NB4 (cell line): ENCODE measurements at regions not wholly inside any gene's neighbourhood (a gene's known extent, or its start where the extent isn't known, plus 50 kb on each side); places are given as distances from the start of the nearest gene placed in this dataset.

ENCODE experiments used
- MYC ChIP-seq: IDR thresholded peaks from 2 replicates; pipeline ENCODE4 v1.6.1; 2011; ENCODE audit warnings: low read depth, low read length
- POLR2A ChIP-seq: IDR thresholded peaks from 2 replicates; pipeline ENCODE4 v1.6.1; 2011; ENCODE audit warnings: mild to moderate bottlenecking; ENCODE audit not compliant: insufficient read length; ENCODE audit errors: extremely low read depth
- TF ChIP-seq, protein P1 (sequence below): IDR thresholded peaks from one replicate; pipeline ENCODE4 v1.5.1; 2012; ENCODE audit warnings: low read depth, low read length

DNA sequence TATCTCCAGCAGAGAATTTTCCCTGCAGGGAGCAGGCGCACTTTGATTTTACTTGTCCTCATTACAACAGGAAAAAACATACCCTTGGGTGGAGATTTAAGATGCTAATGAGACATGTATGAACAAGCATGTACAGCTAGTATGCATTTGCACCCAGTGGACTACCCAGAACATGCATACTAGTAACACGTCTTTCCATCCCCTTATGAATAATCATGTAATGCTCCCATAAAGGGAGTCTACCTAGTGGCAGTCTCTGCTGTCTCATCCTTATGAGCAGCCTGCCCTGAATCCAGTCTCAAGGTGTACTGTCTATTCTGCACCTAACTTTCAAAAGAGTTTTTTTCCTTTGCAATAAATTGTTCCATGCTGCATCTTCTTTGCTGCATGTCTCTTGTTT, 1222.0 kb downstream of the ROBO1 start:
- TF ChIP-seq POLR2A (no peak), MYC (no peak)
- TF ChIP-seq, protein P1, sequence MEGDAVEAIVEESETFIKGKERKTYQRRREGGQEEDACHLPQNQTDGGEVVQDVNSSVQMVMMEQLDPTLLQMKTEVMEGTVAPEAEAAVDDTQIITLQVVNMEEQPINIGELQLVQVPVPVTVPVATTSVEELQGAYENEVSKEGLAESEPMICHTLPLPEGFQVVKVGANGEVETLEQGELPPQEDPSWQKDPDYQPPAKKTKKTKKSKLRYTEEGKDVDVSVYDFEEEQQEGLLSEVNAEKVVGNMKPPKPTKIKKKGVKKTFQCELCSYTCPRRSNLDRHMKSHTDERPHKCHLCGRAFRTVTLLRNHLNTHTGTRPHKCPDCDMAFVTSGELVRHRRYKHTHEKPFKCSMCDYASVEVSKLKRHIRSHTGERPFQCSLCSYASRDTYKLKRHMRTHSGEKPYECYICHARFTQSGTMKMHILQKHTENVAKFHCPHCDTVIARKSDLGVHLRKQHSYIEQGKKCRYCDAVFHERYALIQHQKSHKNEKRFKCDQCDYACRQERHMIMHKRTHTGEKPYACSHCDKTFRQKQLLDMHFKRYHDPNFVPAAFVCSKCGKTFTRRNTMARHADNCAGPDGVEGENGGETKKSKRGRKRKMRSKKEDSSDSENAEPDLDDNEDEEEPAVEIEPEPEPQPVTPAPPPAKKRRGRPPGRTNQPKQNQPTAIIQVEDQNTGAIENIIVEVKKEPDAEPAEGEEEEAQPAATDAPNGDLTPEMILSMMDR = no peak
